SK-N-MC (cell line): ENCODE measurements at regions not wholly inside any gene's neighbourhood (a gene's known extent, or its start where the extent isn't known, plus 50 kb on each side); places are given as distances from the start of the nearest gene placed in this dataset.
"Not testable (repeated sequence)": the region's sequence is repeated elsewhere in the genome, so short reads cannot be mapped to it uniquely, and the experiment has no call there.

Source experiments
- DNase-seq: peaks from one replicate; pipeline ENCODE4 v3.0.0-alpha.2; 2011; ENCODE audit warnings: low read depth, low spot score
- H3K27ac ChIP-seq: fragments of 200-600 bp; sonication (generic); 2 replicates; pipeline ENCODE4 v1.5.1; 2016; ENCODE audit warnings: mixed run types
- H3K36me3 ChIP-seq: fragments of 200-600 bp; sonication (generic); 2 replicates; pipeline ENCODE4 v1.6.1; 2017; ENCODE audit warnings: antibody characterized with exemption, low read length, mixed read lengths; ENCODE audit not compliant: insufficient read depth
- H3K4me3 ChIP-seq: fragments of 200-600 bp; sonication (generic); 2 replicates; pipeline ENCODE4 v1.5.1; 2016
- H3K9ac ChIP-seq: fragments of 200-600 bp; sonication (generic); 2 replicates; pipeline ENCODE4 v1.8.0; 2017; ENCODE audit warnings: mixed run types, mixed read lengths; ENCODE audit not compliant: insufficient read length
- H3K9me3 ChIP-seq: fragments of 200-600 bp; sonication (generic); 2 replicates; pipeline ENCODE4 v1.6.1; 2017; ENCODE audit warnings: low read depth, mild to moderate bottlenecking, antibody characterized with exemption, low read length, moderate library complexity, mixed read lengths
- EZH2 ChIP-seq: fragments of 200-600 bp; sonication (generic); IDR thresholded peaks from one replicate; pipeline ENCODE4 v1.6.1; 2017; ENCODE audit warnings: antibody characterized with exemption
- FOXP2 ChIP-seq: optimal IDR thresholded peaks from 2 replicates; pipeline ENCODE3; 2011; ENCODE audit warnings: mild to moderate bottlenecking, moderate library complexity; ENCODE audit not compliant: insufficient read depth; ENCODE audit errors: extremely low read length, control extremely low read depth
- POLR2AphosphoS5 ChIP-seq: IDR thresholded peaks from 2 replicates; pipeline ENCODE4 v1.6.1; 2012; ENCODE audit warnings: mild to moderate bottlenecking, low read depth, low read length, borderline replicate concordance

DNA sequence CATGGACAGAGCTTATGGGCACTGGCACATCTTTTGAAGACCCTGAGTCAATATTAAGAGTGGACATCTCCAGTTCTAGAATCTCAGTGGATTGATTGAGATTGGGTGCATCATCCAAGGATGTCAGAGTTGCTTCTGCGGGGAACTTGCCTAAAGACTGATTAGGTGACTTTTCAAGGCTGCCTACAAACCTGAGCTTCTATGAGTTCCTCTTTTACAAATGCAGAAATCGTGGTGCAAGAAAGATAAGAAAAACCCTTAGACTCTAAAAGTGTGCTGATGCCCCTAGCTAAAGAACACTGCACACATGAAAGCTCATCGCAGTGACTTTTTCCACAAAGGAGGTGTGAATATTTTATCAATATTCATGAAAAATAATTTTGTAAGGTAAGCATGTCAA is 86.8 kb upstream of the NEDD4L start:
- Histone ChIP-seq H3K27ac (no peak overlapping the region), H3K9ac (no peak overlapping the region), H3K4me3 (no peak overlapping the region), H3K36me3 (no peaks in the 10 kb centered on the region), H3K9me3 (no peaks in the 10 kb centered on the region)
- TF ChIP-seq POLR2AphosphoS5 (no peak), FOXP2 (no peak)
- no peak for DNase-seq

DNA sequence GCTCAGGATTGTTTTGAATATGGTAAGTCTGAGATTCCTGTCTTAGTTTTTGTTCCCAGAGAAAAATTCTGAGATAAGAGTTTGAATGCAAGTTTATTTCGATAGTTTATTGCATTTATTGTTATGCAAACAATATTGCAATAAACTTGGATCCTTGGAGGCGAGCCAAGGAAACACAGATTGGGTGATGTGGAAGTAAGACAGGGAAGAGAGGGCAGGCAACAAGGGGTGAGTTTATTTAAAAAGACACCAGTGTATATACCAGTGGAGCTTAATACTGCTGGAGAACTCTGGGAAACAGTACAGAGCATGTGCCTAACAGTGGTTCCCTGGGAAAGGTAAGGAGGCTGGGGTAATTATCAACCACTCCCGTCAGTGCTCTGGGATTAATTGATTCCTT is 87.5 kb upstream of the NEDD4L start:
- TF ChIP-seq EZH2 (no peak), POLR2AphosphoS5 (no peak), FOXP2 (no peak)
- H3K4me3 ChIP-seq = no peak overlapping the region
- no peak overlapping the region for H3K9ac ChIP-seq
- DNase-seq = no peak
- no peak overlapping the region for H3K27ac ChIP-seq
- H3K36me3 ChIP-seq = no peaks in the 10 kb centered on the region
- no peaks in the 10 kb centered on the region for H3K9me3 ChIP-seq

- Histone ChIP-seq H3K4me3 (no peak overlapping the region), H3K36me3 (no peaks in the 10 kb centered on the region), H3K27ac (no peak overlapping the region), H3K9me3 (no peaks in the 10 kb centered on the region), H3K9ac (no peak overlapping the region)
- DNase-seq = no peak
- TF ChIP-seq EZH2 = no peak
- TF ChIP-seq FOXP2 = no peak
- TF ChIP-seq POLR2AphosphoS5 = no peak
Measured at GRCh38 chr18:57954935-57955334, 89.1 kb upstream of the NEDD4L start.

DNA sequence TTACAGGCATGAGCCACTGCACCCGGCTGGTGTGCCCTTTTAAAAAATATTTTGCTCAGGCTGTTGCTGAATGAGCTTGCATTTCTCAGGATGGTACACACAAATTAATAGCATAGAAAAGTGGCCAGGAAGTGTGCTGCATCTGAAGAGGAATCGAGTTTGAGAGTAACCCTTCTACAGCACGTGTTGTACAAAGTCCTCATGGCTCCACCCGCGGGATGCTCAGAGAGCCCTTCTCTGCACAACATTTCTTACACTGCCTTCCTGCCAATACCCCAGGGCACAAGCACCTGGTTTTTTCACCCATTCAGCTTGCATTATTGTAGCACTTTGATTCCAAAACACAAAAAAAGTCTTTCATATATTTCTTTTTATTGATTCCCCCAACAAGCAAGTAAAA is 90.1 kb upstream of the NEDD4L start:
- no peak overlapping the region for H3K9ac ChIP-seq
- no peak overlapping the region for H3K4me3 ChIP-seq
- H3K36me3 ChIP-seq = no peaks in the 10 kb centered on the region
- no peak for DNase-seq
- TF ChIP-seq FOXP2 (no peak), EZH2 (no peak), POLR2AphosphoS5 (no peak)
- H3K27ac ChIP-seq = no peak overlapping the region
- H3K9me3 ChIP-seq = no peaks in the 10 kb centered on the region

GRCh38 chr18:57951999-57952774 is 91.8 kb upstream of the NEDD4L start:
- no peak overlapping the region for H3K9ac ChIP-seq
- H3K9me3 ChIP-seq = no peaks in the 10 kb centered on the region
- no peak overlapping the region for H3K27ac ChIP-seq
- TF ChIP-seq FOXP2 (no peak), EZH2 (no peak), POLR2AphosphoS5 (no peak)
- no peak for DNase-seq
- H3K36me3 ChIP-seq = no peaks in the 10 kb centered on the region
- H3K4me3 ChIP-seq = no peak overlapping the region

DNA sequence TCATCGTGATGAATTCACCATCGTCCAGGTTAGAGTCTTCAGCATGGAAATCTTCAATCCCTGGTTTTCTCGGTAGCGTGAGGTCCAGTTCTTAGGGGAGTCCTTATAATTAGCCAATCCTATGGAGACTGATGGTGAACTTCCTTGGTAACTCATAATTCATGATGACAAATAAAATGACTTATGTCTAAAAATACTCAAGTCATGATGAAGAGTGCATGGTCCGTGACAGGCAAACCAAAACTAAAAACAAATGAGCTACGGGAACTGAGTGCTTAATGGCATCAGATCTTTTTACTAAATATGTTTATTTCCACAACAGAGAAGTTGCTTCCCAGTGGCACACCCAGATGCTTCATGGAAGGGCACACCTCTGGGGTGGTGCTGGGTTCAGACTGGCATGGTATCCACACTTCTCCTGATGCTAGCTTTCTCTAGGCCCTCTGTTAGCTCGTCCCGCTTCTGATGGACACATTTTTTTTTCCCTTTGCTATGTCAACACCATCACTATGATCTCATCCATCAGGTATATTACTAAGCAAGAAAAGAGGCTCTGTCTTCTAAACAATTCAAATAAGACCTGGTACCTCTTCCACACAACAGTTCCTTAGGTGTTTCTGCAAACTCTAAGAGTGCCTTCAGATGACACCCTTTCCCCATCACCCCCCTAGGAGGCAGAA is 92.8 kb upstream of the NEDD4L start:
- TF ChIP-seq FOXP2 (no peak), POLR2AphosphoS5 (no peak), EZH2 (no peak)
- H3K27ac ChIP-seq = no peak overlapping the region
- DNase-seq = no peak

GRCh38 chr18:57950542-57950941 is 93.5 kb upstream of the NEDD4L start:
- TF ChIP-seq POLR2AphosphoS5 = no peak
- TF ChIP-seq EZH2 = no peak
- TF ChIP-seq FOXP2 = no peak
- Histone ChIP-seq H3K36me3 (no peaks in the 10 kb centered on the region), H3K9me3 (no peaks in the 10 kb centered on the region), H3K4me3 (no peak overlapping the region), H3K9ac (no peak overlapping the region), H3K27ac (no peak overlapping the region)
- no peak for DNase-seq

More for the DNA sequence above, 92.8 kb upstream of the NEDD4L start:
- H3K4me3 ChIP-seq = no peak overlapping the region
- no peaks in the 10 kb centered on the region for H3K9me3 ChIP-seq
- H3K36me3 ChIP-seq = no peaks in the 10 kb centered on the region
- no peak overlapping the region for H3K9ac ChIP-seq

- not testable (repeated sequence) for DNase-seq, H3K27ac ChIP-seq, H3K9me3 ChIP-seq, H3K9ac ChIP-seq, H3K36me3 ChIP-seq, H3K4me3 ChIP-seq
Measured at GRCh38 chr18:57949335-57949734, 94.7 kb upstream of the NEDD4L start.

- TF ChIP-seq EZH2 = no peak
- TF ChIP-seq FOXP2 = no peak
- TF ChIP-seq POLR2AphosphoS5 = no peak
- no peak overlapping the region for H3K9ac ChIP-seq
- no peak overlapping the region for H3K4me3 ChIP-seq
- DNase-seq = no peak
- no peaks in the 10 kb centered on the region for H3K36me3 ChIP-seq
- H3K9me3 ChIP-seq = no peaks in the 10 kb centered on the region
- no peak overlapping the region for H3K27ac ChIP-seq
Measured at GRCh38 chr18:57947117-57947516, 96.9 kb upstream of the NEDD4L start.
